NCI-H2107 treated with DMSO at 0.1 percent for 48 hours (cell line): ENCODE measurements at regions not wholly inside any gene's neighbourhood (a gene's known extent, or its start where the extent isn't known, plus 50 kb on each side); places are given as distances from the start of the nearest gene placed in this dataset.

ENCODE experiments used
- DNase-seq: peaks from one replicate; lab custom pipeline; 2025; ENCODE audit not compliant: unreplicated experiment; lab: John Stamatoyannopoulos, UW

DNA sequence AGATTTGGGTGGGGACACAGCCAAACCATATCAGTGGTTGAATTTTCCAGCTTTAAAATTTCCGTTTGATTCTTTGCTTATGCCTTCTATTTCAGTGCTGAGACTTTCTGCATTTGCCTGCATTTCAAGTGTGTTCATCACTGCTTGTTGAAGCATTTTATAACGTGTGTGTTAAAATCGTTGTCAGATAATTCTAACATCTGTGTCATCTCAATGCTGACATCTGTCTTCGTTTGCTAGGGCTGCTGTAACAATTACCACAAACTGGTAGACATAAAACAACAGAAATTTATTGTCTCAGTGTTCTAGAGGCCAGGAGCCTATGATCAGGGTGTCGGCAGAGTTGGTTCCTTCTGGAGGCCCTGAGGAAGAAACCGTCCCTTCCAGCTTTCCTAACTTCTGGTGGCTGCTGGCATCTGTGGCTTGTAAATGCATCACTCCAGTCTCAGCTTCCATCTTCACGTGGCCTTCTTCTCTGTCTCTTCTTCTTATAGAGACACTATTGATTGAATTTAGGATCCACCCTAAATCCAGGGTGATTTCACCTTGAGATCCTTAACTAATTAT is 71.1 kb upstream of the SDK1 start:
- no peak for DNase-seq

DNA sequence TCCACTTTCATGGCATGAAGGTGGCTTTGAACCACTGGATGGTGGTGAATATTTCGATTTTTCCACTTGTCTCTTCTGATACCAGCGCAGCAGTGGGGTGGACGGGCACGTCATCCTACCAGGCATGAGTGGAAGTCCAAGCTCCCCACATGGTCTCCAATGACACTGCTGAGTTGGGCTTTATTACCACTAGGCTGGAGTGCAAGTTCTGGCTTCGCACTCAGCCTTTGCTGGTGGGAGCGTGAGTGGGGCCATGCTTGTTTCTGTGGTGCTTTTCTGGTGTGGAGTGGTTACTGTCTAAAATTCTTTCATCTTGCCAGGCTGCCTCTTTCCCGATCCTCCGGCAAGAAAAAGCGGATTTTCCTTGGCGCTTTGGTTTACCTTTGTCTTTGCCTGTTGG is 70.1 kb upstream of the SDK1 start:
- DNase-seq = no peak

DNA sequence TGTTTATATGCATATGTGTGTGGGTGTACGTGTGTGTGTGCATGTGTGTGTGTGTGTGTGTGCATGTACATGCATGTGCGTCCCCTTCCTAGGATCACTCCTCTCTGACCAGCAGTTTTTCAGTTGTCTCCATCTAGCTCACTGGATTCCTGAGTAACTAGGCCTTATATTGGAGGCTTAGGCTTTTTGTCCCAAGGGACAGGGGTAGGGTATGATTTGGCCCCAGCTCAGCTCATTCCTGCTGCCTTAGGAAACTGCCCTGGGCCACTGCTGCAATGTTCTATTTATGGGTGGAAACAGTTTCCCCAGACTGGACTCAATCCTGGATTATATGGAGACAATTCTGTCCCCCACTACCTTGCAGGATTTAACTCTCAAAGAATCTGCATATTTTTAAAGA is 68.8 kb upstream of the SDK1 start:
- no peak for DNase-seq

DNA sequence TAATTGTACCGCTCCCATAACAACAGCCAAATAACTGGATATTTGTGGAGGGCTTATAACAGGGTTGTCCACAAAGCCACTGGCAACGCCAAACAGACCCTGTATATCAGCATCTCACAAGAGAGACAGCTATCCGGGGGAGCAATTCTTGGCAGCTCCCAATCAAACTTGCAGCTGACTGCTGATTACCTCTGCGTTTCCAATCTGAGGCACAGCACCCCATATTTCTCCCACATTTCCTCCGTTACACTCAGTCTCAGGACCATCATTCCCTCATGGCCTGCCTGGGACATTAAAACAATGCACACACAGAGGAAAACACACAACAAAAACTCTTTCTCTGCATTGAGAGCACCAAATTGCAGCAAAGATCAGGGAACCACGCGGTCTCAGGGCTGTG is 67.8 kb upstream of the SDK1 start:
- DNase-seq = no peak

DNA sequence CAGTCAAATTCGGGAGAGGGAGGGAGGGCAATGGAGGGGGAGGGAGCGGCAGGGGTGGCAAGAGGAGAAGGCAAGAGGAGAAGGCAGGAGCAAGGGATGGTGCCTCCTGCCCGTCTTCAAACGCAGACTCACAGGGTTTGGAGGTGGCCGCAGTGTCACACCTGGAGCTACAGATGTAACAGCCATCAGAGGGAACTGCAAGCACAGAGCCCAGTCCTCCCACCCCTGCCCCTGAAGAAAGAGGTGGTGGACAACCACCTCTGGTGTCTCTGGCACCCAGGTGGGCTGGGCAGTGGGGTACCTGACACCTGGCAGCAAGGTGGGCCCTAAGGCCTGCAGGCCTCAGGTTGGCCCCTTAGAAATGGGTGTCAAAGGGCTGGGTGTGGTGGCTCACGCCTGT is 67.0 kb upstream of the SDK1 start:
- DNase-seq = no peak

DNA sequence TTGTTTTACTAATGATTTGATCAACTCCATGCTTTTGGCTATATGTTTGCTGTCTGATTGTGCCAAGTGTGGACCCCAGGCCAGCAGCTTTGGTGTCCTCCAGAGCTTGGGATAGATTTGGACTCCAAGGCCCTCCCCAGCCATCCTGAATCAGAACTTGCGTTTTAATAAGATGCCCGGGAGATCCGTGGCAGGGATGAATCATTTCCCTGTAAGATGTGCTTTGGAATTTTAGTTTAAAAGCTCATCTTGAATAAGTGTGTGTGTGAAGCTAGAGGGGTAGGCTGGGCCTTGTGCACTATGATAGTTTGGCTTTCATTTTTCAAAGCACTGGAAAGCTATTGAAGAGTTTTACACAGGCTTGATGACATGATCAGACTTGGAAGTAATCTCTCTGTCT is 66.2 kb upstream of the SDK1 start:
- DNase-seq = no peak

DNA sequence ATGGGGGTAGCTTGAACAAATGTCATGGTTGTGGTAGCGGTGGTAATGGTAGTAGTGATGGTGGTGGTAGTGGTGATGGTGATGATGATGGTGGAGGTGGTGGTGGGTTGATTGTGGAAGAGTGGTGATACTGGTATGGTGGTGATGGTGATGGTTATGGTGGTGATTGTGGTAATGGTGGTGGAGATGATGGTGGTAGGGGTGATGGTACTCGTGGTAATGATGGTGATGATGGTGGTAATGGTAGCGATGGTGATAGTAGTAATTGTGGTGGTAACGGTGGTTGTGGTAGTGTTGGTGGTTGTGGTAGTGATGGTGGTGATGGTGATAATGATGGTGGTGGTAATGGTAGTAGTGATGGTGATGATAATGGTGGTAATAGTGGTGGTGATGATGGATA is 65.7 kb upstream of the SDK1 start:
- no peak for DNase-seq

DNA sequence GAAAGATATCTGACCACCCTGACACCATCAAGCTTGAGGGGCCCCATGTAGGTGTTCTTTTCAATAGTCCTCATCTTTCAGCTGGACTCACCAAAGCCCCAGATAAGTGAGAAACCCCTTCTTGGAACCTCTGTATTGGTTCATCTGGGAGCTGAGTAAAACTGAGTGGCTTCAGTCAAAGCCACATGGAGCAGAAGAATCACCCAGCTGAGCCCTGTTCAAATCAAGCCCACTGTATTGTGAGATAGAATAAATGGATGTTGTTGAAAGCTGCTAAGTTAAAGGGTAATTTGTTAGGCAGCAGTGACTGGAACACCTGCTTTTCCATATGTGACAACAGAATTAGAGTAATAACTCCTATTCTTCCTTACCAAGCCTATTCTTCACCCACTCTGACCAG is 64.8 kb upstream of the SDK1 start:
- DNase-seq = no peak

DNA sequence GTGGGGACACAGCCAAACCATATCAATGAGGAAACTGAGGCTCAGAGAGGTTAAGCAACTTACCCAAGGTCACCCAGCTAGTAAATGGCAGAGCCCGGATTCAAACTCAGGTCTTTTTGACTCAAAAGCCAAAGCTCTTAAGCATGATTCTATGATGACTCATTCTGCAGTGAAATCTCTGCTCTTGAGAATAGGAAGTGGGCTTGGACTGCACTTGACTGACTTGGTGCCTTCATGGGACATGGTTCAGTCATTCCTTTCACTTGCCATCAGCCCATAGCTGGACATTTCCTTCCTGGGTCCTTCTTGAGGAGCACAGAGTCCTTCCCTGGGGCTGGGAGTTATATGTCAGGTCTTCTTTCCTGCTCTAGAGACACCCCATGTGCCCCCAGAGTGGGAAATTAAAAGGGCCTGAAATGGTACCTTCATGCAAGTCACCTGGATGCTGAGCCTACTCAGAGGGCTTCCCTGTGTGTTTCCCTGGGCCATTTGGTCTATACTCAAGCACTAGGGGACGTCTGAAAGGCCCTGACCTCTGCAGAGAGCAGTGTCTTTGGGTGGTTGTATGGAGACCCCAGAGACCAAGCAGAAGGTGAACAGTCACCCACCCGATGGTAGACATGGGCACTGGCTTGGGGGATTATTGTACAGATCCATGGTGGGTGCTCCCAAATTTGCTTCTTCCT is 62.4 kb upstream of the SDK1 start:
- no peak for DNase-seq

DNA sequence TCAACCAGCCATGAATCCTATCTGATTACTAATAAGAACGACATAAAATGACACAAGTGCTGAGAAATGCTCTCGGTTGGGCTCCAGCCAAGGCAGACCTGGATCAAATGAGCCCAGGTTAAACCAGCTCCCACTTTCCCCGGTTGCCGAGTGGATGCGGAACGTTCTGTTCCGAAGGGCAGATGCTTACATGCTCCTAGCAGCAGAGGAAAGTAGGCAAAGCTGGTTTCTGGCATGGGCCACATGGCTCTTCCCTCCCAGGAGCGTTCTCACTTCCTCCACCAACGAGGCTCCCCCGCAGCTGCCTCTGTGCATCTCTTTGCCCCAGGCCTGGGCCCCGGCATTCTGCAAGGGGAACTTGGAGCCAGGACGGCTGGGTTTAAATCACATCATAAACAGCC is 61.8 kb upstream of the SDK1 start:
- DNase-seq = no peak

DNA sequence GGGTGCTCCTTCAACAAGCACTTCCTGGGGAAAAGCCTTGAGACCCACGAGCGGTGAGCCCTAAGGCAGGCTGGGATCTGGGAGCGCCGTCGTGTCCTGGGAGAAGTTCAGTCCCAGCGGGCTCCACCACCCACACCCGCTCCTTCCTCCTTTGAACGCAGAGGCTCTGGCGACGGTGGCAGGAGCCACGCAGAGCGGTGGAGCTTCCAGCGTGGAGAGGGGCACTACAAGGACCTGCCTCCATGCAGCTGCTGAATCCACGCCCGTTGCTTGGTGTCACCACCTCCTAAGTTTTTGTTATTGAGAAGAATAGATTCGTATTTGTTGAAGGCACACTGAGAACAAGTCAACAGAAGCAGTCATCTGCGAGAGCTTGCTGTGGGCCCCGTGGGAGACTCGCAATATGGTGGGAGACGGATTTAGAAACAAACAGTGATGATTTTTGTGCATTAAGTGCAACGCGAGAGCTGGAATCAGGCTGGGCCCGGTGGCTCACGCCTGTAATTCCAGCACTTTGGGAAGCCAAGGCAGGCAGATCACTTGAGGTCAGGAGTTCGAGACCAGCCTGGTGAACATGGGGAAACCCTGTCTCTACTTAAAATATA is 60.1 kb upstream of the SDK1 start:
- no peak for DNase-seq

DNA sequence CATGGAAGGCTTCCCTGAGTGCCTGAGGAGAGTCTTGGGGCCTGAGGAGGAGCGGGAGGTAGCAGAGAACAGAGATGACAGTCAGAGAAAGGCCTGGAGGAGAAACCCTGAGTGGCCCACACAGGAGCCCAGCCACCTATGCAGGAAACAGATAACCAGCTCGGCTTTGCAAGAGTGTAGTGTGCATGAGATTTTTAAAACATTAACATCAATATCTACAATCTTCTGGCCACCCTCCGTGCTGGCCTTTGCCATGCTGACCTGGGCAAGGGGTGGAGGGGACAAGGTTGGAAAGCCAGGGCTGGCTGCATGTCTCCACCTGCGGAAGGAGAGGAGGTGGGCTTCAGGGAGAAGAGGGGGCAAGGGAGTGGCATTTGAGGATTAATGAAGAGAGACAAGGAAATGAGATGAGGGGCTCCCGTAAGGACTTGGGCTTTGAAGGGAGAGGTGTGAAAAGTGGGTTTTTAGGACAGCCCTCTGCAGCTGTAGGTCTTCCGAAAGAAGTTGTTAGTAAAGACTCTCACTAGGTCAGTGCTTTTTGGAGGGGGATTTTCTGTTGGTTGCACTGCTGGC is 59.3 kb upstream of the SDK1 start:
- DNase-seq = no peak

DNA sequence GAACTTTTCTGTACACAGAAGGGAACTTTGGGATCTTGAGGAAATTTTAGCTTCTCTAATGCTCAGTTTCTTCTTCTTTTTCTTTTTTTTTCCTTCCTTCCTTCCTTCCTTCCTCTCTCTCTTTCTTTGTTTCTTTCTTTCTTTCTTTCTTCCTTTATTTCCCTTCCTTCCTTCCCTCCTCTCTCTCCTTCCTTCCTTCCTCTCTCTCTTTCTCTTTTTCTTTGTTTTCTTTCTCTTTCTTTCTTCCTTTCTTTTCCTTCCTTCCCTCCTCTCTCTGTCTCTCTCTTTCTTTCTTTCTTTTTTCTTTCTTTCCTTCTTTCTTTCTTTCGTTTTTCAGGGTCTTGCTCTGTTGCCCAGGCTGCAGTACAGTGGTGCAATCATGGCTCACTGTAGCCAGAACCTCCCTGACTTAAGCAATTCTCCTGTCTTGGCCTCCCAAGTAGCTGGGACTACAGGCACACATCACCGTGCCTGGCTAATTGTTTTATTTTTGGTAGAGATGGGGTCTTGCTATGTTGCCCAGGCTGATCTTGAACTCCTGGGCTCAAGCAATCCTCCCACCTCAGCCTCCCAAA is 58.6 kb upstream of the SDK1 start:
- no peak for DNase-seq

DNA sequence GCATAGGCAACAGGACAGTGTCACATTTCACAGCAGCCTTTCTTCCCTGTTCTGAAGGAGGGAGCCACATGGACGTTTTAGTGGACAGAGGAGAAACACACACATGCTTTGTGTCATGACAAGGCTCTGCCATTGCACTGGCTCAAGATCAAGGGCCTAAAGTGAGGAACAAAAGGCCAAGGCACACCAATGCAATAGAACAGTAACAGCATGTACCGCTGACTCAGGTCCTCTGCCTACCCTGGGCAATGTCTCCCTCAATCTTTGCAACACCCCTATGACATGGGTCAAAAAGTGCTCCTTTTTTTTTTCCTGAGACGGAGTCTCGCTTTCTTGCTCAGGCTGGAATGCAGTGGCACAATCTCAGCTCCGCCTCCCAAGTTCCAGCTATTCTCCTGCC is 57.8 kb upstream of the SDK1 start:
- no peak for DNase-seq

DNA sequence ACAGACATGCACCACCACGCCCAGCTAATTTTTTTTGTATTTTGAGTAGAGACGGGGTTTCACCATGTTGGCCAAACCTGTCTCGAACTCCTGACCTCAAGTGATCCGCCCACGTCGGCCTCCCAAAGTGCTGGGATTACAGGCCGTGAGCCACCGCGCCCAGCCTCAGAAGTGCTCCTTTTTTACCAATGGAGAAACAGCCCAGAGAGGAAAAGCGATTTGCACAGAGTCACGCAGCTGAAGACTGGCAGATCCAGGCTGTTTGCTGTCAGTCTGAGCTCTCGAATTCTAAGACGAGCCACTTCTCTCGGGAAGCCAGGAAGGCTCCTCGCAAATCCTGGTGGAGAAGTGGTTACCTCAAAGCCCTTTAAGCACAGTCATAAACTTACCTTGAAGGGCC is 57.4 kb upstream of the SDK1 start:
- DNase-seq = no peak

DNA sequence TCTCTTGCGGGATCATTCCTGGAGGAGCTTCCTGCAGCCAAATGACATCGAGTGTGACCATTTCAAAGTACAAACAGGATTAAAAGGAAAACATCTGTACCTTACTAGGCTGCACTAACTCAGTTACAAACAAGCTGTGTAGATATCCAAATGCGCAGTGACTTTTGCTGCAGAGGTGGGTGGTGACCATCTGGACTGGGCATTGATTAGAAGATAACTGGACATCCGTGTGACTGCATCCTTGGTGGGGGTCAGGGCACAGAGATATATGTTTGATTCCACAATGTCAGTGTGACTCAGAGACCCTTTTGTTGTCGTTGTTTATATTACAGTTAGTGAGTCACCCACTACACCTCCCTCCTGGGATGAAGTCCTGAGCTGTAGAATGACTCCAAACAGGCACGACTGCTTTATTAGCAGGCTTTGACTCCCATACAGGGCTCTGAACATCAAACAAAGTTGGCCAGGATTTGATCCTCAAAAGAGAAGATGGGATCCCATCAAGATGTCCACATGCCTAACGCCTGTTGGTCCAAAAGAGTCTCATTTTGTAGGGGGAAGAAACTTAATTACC is 56.7 kb upstream of the SDK1 start:
- DNase-seq = no peak

DNA sequence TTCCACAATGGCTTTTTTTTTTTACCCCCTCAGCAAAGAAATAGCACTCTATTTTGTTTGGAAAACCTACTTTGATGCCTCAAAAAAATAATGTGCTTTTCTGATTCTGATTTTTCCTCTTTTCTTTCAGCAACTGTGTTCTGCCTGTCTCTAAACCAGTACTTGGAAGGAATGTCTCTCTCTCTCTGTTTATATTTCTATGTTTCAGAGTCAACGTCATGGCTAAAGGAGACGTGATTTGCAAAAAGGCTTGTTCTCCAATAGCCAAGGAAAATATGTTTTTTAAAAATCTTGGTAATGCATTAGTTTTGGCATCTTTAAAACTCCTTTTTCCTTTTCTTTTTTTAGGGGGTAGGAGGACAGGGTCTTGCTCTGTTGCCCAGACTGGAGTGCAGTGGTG is 56.0 kb upstream of the SDK1 start:
- DNase-seq = no peak

DNA sequence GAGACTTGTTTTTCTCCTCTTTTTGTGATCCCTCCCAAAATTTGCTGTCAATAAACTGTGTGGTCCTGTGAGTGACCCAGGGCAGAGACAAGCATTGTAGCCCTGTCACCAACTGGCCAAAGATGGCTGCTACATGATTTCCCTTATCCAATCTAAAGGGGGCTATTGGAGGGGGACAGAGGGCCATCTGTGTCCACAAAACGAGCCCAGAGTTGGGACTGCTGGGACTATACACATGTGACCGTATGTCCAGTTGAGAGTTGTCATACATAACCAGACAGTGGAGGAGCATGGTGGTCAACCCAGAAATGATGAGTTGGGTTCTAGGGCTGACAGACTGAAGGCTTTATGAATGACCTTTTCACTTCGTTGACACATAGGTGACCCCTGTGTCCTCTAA is 55.3 kb upstream of the SDK1 start:
- no peak for DNase-seq

DNA sequence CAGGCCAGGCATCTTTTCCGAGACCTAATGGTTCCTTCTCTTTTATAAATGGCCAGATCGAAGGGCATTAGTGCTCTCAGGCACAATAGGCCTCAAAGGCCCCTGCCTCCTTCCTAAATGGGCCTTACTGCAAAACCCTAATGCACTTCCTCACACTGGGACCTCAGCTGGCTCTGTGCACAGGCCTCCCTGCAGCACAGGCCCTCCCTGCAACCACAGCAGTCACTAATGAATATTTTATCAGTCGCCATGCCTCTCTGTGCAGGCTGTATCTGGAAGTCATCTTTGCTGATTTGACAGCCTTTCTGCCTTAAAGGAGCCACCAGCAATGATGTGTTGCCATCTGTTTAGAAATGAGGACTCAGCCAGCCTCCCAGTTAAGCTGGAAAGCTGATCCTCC is 54.9 kb upstream of the SDK1 start:
- DNase-seq = no peak

DNA sequence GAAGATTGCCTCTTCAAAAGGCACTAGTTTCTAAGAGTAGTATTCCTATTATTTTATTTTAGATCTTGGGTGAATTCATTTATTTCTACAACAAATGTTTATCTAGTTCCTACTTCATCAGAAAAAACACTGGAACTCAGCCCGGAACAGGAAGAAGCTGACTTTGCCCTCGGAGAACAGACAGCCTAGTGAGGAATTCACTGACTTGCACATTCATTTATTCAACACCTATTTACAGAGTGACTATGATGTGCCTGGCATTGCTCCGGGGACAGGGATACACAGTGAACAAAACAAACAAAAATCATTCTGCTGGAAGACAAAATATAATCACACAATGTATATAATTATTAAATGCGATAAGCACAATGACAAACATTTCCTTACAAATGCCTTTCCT is 54.4 kb upstream of the SDK1 start:
- DNase-seq = no peak

DNA sequence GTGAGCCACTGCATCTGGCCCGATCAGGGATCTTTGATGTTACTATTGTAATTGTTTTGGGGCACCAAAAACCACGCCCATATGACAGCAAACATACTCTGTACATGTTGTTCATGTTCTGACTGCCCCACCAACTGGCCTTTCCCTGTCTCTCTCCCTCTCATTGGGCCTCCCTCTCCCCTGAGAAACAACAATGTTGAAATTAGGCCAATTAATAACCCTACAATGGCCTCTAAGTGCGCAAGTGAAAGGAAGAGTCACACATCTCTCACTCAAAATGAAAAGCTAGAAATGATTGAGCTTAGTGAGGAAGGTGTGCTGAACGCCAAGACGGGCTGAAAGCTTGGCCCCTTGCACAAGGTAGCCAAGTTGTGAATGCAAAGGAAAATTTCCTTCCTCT is 50.3 kb upstream of the SDK1 start:
- no peak for DNase-seq
